H9 (cell line): ENCODE measurements at regions not wholly inside any gene's neighbourhood (a gene's known extent, or its start where the extent isn't known, plus 50 kb on each side); places are given as distances from the start of the nearest gene placed in this dataset.

Experiments
- DNase-seq: peaks from one replicate; pipeline ENCODE4 v3.0.0-alpha.2; 2017
- H2AFZ ChIP-seq: one replicate; pipeline ENCODE4 v1.6.1; 2013; ENCODE audit warnings: mild to moderate bottlenecking, low read length, control low read depth, moderate library complexity
- H2AK5ac ChIP-seq: 2 replicates; pipeline ENCODE4 v1.6.1; 2013; ENCODE audit warnings: low read length, control low read depth, mixed read lengths; ENCODE audit not compliant: insufficient read length
- H2BK120ac ChIP-seq: one replicate; pipeline ENCODE4 v1.6.1; 2013; ENCODE audit warnings: low read depth, mild to moderate bottlenecking, low read length, control low read depth, inconsistent platforms; ENCODE audit not compliant: poor library complexity, severe bottlenecking
- H2BK12ac ChIP-seq: 2 replicates; pipeline ENCODE4 v1.6.1; 2013; ENCODE audit warnings: low read length, control low read depth, mixed read lengths, low read depth; ENCODE audit not compliant: insufficient read length
- H2BK15ac ChIP-seq: 2 replicates; pipeline ENCODE4 v1.6.1; 2013; ENCODE audit warnings: low read depth, low read length, control low read depth
- H2BK20ac ChIP-seq: one replicate; pipeline ENCODE4 v1.6.1; 2013; ENCODE audit warnings: low read depth, mild to moderate bottlenecking, low read length, control low read depth, inconsistent platforms; ENCODE audit not compliant: poor library complexity, severe bottlenecking
- H2BK5ac ChIP-seq: 2 replicates; pipeline ENCODE4 v1.6.1; 2013; ENCODE audit warnings: low read length, control low read depth, mixed read lengths; ENCODE audit not compliant: insufficient read length
- H3K14ac ChIP-seq: 2 replicates; pipeline ENCODE4 v1.6.1; 2013; ENCODE audit warnings: low read length, control low read depth; ENCODE audit not compliant: insufficient read depth
- H3K18ac ChIP-seq: 2 replicates; pipeline ENCODE4 v1.6.1; 2013; ENCODE audit warnings: low read depth, mild to moderate bottlenecking, mixed read lengths, low read length, control low read depth; ENCODE audit not compliant: insufficient read length
- H3K23ac ChIP-seq: 2 replicates; pipeline ENCODE4 v1.6.1; 2013; ENCODE audit warnings: low read length, control low read depth, mixed read lengths, low read depth; ENCODE audit not compliant: insufficient read length
- H3K23me2 ChIP-seq: 2 replicates; pipeline ENCODE4 v1.6.1; 2013; ENCODE audit warnings: low read depth, mild to moderate bottlenecking, mixed read lengths, low read length, control low read depth; ENCODE audit not compliant: insufficient read length, poor library complexity, severe bottlenecking
- H3K27ac ChIP-seq: 2 replicates; pipeline ENCODE4 v1.5.1; 2013; ENCODE audit warnings: low read length, control low read depth, mixed read lengths, low read depth; ENCODE audit not compliant: insufficient read length
- H3K27me3 ChIP-seq: 2 replicates; pipeline ENCODE4 v1.6.1; 2013; ENCODE audit warnings: low read length, control low read depth, inconsistent platforms; ENCODE audit not compliant: insufficient read depth
- H3K4ac ChIP-seq: 2 replicates; pipeline ENCODE4 v1.6.1; 2013; ENCODE audit warnings: low read depth, mild to moderate bottlenecking, control low read depth, inconsistent platforms, low read length, moderate library complexity
- H3K4me1 ChIP-seq: 2 replicates; pipeline ENCODE4 v1.6.1; 2013; ENCODE audit warnings: low read length, control low read depth, inconsistent platforms; ENCODE audit not compliant: insufficient read depth
- H3K4me2 ChIP-seq: 2 replicates; pipeline ENCODE4 v1.6.1; 2013; ENCODE audit warnings: low read length, control low read depth, mixed read lengths; ENCODE audit not compliant: insufficient read length, insufficient read depth
- H3K56ac ChIP-seq: 2 replicates; pipeline ENCODE4 v1.6.1; 2013; ENCODE audit warnings: low read depth, mild to moderate bottlenecking, mixed read lengths, low read length, control low read depth; ENCODE audit not compliant: insufficient read length
- H3K79me1 ChIP-seq: 2 replicates; pipeline ENCODE4 v1.6.1; 2013; ENCODE audit warnings: low read depth, mild to moderate bottlenecking, moderate library complexity, low read length, control low read depth, inconsistent platforms; ENCODE audit not compliant: insufficient read depth, poor library complexity, severe bottlenecking
- H3K79me2 ChIP-seq: 2 replicates; pipeline ENCODE4 v1.6.1; 2013; ENCODE audit warnings: low read length, control low read depth, inconsistent platforms; ENCODE audit not compliant: insufficient read depth
- H3K9ac ChIP-seq: 2 replicates; pipeline ENCODE4 v1.6.1; 2013; ENCODE audit warnings: low read length, control low read depth, mixed read lengths; ENCODE audit not compliant: insufficient read length; ENCODE audit errors: extremely low read depth
- H3K9me3 ChIP-seq: one replicate; pipeline ENCODE4 v1.6.1; 2013; ENCODE audit warnings: low read depth, low read length, inconsistent platforms; ENCODE audit not compliant: control insufficient read depth
- H3T11ph ChIP-seq: one replicate; pipeline ENCODE4 v1.6.1; 2013; ENCODE audit warnings: mild to moderate bottlenecking, low read length, control low read depth, inconsistent platforms
- H4K20me1 ChIP-seq: one replicate; pipeline ENCODE4 v1.6.1; 2013; ENCODE audit not compliant: control insufficient read depth, insufficient read length, insufficient read depth
- H4K5ac ChIP-seq: 2 replicates; pipeline ENCODE4 v1.6.1; 2013; ENCODE audit warnings: low read depth, mild to moderate bottlenecking, mixed read lengths, low read length, control low read depth; ENCODE audit not compliant: insufficient read length
- H4K8ac ChIP-seq: replicated peaks from 2 replicates; pipeline ENCODE4 v1.6.1; 2013; ENCODE audit warnings: low read length, control low read depth, mixed read lengths, low read depth; ENCODE audit not compliant: insufficient read length
- H4K91ac ChIP-seq: 2 replicates; pipeline ENCODE4 v1.6.1; 2013; ENCODE audit warnings: low read depth, mild to moderate bottlenecking, moderate library complexity, mixed read lengths, low read length, control low read depth; ENCODE audit not compliant: insufficient read length
- H3K27ac Mint-ChIP-seq, 3 experiments: 2 replicates in 2 of 3; 3 replicates in 1 of 3; pipeline ENCODE4 v1.8.0; 2020 to 2021; ENCODE audit warnings: mixed read lengths in 3 of 3, mild to moderate bottlenecking in 1 of 3, moderate library complexity in 1 of 3
- H3K27me3 Mint-ChIP-seq: 2 replicates; pipeline ENCODE4 v1.8.0; 2021; ENCODE audit warnings: low read depth, mild to moderate bottlenecking, moderate library complexity, mixed read lengths
- H3K36me3 Mint-ChIP-seq, 3 experiments: 2 replicates in 2 of 3; 3 replicates in 1 of 3; pipeline ENCODE4 v1.8.0; 2020 to 2021; ENCODE audit warnings: low read depth in 3 of 3, mixed read lengths in 3 of 3; ENCODE audit not compliant: insufficient read depth in 1 of 3
- H3K4me1 Mint-ChIP-seq, 2 experiments: 2 replicates each; pipeline ENCODE4 v1.8.0; 2020; ENCODE audit warnings: mixed read lengths in 2 of 2
- H3K4me3 Mint-ChIP-seq, 2 experiments: 2 replicates in 1 of 2; 3 replicates in 1 of 2; pipeline ENCODE4 v1.8.0; 2020 to 2021; ENCODE audit warnings: mild to moderate bottlenecking in 2 of 2, mixed read lengths in 2 of 2, moderate library complexity in 1 of 2
- H3K9me3 Mint-ChIP-seq, 2 experiments: 2 replicates in 1 of 2; 3 replicates in 1 of 2; pipeline ENCODE4 v1.8.0; 2020; ENCODE audit warnings: mild to moderate bottlenecking in 2 of 2, mixed read lengths in 2 of 2, moderate library complexity in 1 of 2
- WGBS: extraction: QIAGEN DNeasy Blood & Tissue Kit; methylation state at CpG from one replicate; pipeline ENCODE4 v1.1.7; 2013; ENCODE audit warnings: missing lambda C conversion rate, low lambda C conversion rate, mixed read lengths; ENCODE audit not compliant: insufficient read length; ENCODE audit errors: extremely low coverage; 5-methylcytosine and 5-hydroxymethylcytosine counted together
- TF ChIP-seq, protein P1 (sequence below): fragments of 200-600 bp; sonication (generic); conservative IDR thresholded peaks from 3 replicates; pipeline ENCODE4 v1.8.0; 2021; ENCODE audit warnings: antibody characterized with exemption, mild to moderate bottlenecking

DNA sequence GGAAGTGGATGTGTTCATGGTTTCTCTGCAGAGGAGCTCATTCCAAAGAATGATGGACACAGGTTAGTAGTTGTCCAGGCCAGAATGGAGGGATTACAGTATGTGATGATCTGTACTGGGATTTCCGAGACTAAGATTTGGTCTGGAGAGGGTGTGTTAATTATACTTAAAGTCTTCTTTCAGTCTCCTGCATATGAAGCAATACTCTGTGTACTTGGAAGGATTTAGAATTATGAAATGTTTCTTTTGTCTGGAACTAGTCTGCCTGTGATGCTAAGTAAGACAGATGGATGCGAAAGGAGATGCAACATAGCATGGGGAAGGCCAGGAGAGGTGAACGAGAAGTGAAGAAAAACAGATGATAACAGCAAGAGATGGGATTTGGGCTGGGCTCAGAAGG, 305.1 kb upstream of the LYZL1 start:
- Histone ChIP-seq H3T11ph (no peak overlapping the region), H4K20me1 (no peaks in the 10 kb centered on the region), H2AK5ac (no peak overlapping the region), H3K4me2 (no peak overlapping the region), H3K23me2 (no peaks in the 10 kb centered on the region), H2BK12ac (no peak overlapping the region), H3K4ac (no peak overlapping the region), H3K18ac (no peak overlapping the region), H3K14ac (no peak overlapping the region), H3K9me3 (no peaks in the 10 kb centered on the region), H3K9ac (no peak overlapping the region), H2BK5ac (no peak overlapping the region), H2AFZ (no peak overlapping the region), H2BK20ac (no peak overlapping the region), H2BK15ac (no peak overlapping the region), H3K56ac (no peak overlapping the region), H3K27me3 (no peaks in the 10 kb centered on the region; the same call in 1 of the 2 replicates), H4K8ac (no peak overlapping the region), H2BK120ac (no peak overlapping the region), H3K27ac (no peak overlapping the region), H4K91ac (no peak overlapping the region), H3K79me2 (no peaks in the 10 kb centered on the region), H3K4me1 (no peaks in the 10 kb centered on the region), H4K5ac (no peak overlapping the region), H3K23ac (no peak overlapping the region), H3K79me1 (no peaks in the 10 kb centered on the region)
- Mint-ChIP-seq H3K36me3 (no peaks in the 10 kb centered on the region), H3K27me3 (no peaks in the 10 kb centered on the region), H3K4me3 (no peak overlapping the region), H3K4me1 (peaks cover 4 to 8% of the 10 kb centered on the region in 2 experiments; a peak in 3 of 4 replicates), H3K9me3 (no peaks in the 10 kb centered on the region), H3K27ac (no peak overlapping the region)
- no peak for DNase-seq
- TF ChIP-seq, protein P1, sequence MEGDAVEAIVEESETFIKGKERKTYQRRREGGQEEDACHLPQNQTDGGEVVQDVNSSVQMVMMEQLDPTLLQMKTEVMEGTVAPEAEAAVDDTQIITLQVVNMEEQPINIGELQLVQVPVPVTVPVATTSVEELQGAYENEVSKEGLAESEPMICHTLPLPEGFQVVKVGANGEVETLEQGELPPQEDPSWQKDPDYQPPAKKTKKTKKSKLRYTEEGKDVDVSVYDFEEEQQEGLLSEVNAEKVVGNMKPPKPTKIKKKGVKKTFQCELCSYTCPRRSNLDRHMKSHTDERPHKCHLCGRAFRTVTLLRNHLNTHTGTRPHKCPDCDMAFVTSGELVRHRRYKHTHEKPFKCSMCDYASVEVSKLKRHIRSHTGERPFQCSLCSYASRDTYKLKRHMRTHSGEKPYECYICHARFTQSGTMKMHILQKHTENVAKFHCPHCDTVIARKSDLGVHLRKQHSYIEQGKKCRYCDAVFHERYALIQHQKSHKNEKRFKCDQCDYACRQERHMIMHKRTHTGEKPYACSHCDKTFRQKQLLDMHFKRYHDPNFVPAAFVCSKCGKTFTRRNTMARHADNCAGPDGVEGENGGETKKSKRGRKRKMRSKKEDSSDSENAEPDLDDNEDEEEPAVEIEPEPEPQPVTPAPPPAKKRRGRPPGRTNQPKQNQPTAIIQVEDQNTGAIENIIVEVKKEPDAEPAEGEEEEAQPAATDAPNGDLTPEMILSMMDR = no peak
- no CpG with 5 or more reads among the region's 3 CpGs for WGBS
